Hindlimb muscle (tissue), 1 donor: ENCODE measurements at regions not wholly inside any gene's neighbourhood (a gene's known extent, or its start where the extent isn't known, plus 50 kb on each side); places are given as distances from the start of the nearest gene placed in this dataset.
"Not testable (repeated sequence)": the region's sequence is repeated elsewhere in the genome, so short reads cannot be mapped to it uniquely, and the experiment has no call there.

Experiments
- DNase-seq: peaks from one replicate; pipeline ENCODE4 v3.0.0-alpha.2; 2013

DNA sequence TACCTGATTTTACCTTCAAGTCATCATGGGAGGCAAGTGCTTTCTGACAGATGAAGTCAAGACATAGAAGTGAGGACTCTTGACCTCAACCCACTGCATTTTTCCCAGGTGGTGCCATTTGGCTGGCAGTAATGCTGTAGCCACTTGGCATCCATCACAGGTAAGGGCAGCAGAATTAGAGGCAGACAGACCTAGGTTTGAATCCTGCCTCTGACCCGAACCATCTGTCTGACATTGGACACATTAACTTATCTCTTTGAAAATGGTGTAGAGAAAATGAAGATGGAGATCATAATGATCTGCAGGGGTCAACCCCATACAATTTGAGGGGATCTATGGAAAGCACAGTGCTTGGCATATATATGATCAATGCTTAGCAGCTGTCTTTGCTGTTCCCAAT, 505.5 kb downstream of the NPIPA7 start:
- no peak for DNase-seq

DNA sequence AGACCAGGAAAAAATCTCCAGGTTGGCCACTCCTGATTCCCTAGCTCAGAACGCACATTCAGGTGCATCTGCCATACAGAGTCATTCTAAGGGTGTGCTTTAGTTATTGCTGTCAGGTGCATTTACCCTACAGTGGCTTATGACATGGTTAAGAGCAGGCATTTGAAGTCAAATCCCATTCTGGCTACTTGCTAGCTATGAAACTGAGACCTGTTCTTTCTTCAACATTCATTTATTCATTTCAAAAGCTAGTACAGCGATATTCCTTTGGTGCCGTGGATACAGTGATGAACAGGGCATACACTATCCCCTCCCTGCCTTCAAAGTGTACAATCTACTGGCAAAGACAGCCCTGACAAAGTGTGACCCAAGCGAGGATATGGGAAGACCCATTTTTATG, 508.3 kb downstream of the NPIPA7 start:
- DNase-seq: no peak

DNA sequence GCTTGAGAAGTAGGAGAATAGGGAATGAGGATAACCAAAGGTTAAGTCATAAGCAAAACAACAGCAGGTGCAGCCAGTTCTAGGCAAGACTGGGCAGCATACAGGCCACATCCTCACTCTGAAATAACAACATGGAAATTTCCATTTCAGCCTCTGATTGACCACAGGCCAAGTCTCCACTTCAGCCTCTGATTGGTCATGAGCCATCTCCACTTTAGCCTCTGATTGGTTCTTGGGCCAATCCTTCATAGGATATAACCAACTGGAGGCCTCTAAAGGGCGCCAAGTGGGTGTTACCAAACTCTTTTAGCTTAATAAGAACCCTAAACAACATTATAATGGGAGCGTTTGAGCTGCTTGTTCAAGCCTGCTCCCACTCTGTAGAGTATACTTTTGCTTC, 512.0 kb downstream of the NPIPA7 start:
- DNase-seq: no peak

DNA sequence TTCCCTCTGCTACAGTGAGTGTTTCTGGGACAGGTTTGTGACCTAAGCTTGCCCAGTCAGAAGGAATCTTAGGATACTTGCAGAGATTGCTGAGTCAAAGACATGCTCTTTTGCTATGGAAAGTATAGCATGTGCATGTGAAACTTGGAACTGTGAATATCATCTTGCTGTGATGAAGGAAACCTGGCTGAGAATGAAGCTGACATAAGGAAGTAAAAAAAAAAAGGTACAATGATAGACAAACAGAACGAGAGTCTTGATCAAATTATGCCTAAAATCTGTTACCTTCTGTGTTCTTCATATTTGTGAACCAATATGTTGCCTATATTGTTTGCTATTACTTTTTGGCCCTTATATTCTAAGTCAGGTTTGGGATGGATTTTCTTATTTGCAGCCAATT, 525.7 kb downstream of the NPIPA7 start:
- no peak for DNase-seq

DNA sequence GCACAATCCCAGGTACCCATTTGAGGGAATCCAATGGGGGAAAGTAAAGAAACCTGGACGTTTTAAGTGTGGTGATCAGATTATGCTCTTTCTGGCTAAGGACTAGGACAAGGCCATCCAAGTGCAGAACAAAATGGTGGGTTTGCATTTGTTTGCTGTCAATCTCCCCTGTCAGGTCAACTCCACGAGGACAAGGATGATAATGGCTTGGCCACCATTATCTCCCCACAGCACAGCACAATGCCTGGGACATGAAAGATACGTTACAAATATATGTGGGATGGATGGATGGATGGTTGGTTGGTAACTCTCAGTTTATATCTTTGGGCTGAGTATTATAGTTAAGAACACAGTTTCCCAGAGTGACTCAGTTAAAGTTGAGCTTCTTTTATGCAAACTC, 526.9 kb downstream of the NPIPA7 start:
- DNase-seq: no peak

DNA sequence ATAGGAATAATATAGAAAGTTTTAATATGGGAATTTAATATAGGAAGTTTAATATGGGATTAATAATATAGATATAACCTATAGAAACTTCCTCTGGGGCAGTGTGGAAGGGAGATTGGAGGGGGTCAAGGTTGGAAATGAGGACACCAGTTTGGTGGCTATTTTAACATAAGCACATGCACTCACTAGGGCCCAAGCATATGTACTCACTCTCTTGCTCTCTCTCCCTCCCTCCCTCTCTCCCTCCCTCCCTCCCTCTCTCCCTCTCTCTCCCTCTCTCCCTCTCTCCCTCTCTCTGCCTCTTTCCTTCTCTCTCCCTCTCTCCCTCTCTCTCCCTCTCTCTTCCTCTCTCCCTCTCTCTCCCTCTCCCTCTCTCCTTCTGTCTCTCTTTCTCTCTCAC, 528.1 kb downstream of the NPIPA7 start:
- DNase-seq: no peak

DNA sequence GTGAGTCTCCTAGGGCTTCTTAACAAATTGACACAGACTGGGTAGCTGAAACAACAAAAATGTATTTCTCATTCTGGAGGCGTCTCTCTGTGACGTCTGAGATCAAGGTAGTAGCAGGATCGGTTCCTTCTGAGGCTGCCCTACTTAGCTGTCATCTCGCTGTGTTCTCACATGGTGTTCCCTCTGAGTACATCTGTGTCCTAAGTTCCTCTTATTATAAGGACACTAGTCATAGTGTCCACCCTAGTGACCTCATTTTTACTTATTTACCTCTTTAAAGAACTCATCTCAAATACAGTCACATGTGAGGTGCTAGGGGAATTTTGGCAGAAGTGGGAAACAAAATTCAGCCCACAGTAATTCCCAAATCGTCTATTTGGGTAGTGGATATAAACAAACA, 529.1 kb downstream of the NPIPA7 start:
- DNase-seq: no peak

DNA sequence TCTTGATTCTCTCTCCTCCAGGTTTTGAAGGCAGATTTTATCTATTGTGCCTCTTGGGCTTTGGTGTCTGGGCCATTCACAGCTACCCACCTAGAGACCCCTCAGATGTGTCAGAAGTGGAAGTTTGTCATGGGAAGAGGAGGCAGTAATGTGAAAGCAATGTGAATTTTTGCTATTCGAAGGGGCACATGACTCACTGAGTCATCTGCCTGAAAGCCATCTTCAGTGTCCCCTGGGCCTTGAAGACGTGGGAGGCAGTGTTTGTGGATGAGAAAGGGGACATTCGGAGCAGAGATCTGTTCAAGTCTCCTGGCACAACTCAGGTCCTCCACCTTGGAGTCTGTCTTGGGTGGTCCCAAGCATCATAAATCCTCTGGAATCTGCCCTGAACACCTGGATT, 530.2 kb downstream of the NPIPA7 start:
- no peak for DNase-seq

DNA sequence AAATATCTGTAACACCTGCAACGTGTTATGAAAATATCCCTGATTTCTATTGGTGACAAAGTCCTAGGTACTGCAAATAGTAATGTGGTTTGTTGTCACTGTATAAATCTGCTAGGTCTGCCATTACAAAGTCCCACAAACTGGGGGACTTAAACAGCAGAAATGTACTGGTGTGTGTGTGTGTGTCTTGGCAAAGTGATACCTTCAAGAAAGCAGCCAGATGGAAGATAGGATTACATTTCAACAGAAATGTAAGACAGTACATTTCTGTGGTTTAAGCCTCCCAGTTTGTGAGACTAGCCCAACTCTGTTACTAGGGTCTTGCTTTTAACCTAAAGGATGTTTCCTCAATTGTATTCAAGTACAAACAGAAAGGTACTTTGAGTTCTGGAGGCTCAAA, 531.7 kb downstream of the NPIPA7 start:
- DNase-seq: no peak

DNA sequence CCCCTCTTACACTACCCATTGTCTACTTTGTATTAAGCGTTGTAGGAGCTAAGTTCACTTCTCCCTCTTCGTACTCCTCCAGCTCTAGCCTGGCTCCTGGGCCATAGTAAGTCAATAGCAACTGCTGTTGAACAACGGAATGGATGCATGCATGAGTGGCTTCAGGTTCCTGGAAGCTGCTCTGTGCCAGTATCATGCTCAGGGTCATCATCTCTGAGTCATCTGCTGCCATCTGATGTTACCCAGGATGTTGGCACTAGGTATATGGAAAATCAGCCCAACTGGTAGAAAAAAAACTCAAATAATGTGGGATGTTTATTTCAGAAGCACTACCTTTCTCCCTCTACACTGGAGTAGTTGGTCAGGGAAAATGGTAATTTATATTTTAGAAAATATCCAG, 536.8 kb downstream of the NPIPA7 start:
- DNase-seq: no peak

DNA sequence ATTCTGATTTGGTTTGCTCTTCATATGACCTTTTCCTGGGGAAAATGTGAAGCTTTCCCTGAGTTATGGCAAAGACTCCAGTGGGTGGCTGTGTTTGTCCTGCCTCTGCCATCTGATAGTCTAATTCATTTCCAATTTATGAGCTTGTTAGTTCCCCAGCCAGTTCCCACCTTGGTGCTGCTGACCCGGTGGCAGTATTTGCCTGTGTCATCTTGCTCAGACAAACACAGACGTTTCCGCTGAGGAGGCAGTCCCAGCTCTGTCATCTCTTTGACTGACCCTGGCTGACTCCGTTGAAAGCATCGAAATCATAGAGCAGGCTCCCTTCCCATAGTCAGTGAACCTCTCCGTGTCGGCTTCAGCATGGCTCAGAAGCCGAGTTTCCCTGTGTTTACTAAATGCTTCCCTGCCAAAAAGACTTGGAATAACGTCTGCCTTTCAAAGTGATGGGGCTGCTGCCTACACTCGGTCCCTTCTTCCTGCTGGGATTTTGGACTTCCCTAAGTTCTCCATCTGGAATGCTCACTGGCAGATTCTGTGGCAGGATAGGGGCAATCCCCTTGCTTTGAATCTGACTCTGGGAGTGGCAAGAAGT, 538.3 kb downstream of the NPIPA7 start:
- DNase-seq: no peak

DNA sequence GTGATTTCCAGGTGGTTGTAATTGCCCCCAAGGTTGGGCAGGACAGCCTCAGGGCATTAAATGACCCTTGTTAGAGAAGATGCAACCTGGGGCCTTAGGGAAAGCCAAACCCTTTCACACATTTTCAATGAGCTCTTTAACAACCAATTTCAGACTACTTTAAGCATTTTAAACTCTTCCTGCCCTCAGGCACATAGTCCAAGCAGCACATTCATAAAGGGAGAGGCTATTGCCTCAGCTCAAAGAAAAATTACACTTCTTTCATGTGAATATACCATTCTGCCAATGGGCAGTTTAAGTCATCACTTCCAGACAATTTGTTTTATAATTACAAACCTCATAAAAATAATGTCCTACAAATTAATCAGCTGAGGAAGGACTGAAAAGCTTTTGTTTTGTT, 544.5 kb downstream of the NPIPA7 start:
- DNase-seq: no peak

DNA sequence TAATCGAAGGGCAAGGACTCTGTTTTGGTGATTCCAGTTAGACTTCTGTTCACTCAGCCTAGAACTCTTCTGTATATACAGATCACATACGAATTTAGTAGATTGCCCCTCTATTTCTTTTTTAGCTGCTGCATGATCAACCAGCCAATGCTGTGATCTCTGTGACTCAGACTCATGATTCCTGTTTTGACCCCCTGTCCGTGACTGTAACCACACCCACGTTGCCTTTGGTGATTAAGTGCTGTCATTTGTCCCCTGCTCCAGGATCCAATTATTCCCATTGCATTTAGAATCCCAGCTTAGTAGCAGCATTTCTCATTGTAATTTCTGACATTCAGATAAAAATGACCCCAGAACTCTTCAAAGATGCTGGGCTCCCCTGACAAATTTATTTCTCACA, 545.7 kb downstream of the NPIPA7 start:
- no peak for DNase-seq

DNA sequence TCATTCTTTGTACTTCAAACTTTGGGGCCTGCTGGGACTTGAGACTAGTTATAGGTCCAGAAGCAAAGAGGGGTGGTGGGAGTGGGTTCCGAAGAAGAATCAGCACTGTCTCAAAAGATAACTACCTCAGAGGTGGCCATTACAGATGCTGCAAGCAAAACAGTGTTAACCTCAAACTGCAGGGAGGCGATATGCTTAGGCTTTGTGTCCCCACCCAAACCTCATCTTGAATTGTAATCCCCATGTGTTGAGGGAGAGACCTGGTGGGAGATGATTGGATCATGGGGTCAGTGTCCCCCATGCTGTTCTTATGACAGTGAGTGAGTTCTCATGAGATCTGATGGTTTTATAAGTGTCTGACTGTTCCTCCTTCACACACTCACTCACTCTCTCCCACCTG, 545.3 kb downstream of the XYLT1 start:
- no peak for DNase-seq

DNA sequence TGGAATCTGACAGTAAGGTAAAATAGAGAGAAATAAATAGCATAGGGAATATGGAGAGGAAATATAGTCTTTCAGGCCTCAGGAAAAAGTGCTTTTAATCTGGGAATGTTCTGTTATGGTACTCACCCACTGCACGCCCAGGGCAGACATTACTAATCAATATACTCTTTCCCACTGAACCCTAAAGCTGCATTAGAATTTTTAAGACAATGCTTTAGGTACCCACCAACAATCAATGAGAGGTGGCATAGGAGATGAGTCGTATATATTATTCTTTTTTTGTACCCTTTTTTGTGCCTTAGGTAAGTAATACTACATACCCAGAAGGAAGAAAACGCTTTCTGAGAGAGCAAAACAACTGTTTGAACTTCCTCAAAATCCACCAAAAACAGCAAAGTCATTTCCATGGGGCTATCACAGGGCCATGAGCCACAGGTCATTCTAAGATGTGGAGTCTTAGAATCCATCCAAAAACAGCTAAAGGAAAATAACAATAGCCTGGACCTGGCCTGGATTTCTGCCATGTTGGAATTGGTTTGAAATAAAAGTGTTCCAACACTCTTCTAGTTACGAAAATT, 542.1 kb downstream of the XYLT1 start:
- no peak for DNase-seq

DNA sequence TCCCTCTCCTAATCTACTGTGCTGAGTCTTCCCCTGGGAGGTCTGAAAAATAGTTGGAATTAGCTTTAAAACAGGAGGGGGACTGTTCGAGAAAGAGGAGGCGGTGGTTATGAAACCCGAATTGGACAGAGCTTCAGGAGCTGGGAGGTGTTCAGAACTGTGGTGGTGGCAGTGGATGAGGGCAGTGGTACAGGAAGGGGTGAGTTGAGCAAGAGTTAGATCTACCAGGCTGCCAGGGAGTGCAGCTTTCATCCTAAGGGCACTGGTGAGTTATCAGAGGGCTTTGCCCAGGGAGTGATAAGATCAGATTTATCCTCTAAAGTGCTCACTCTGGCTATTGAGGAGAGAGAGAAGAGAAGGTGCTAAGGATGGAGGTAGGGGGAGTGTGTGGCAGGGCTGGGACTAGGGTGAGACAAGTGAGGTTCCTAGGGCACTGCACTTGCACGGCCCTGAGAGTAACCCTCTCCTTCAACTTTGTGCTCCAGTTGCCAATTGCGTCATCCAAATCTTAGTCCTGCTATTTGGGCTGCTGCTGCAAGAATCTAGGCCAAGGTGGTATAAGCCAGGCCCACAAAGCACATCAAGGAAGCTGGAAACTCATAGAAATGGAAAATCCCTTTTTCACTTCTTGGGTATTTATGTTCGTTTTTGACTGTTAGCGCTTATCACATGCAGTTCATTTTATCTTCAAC, 540.3 kb downstream of the XYLT1 start:
- DNase-seq: no peak

DNA sequence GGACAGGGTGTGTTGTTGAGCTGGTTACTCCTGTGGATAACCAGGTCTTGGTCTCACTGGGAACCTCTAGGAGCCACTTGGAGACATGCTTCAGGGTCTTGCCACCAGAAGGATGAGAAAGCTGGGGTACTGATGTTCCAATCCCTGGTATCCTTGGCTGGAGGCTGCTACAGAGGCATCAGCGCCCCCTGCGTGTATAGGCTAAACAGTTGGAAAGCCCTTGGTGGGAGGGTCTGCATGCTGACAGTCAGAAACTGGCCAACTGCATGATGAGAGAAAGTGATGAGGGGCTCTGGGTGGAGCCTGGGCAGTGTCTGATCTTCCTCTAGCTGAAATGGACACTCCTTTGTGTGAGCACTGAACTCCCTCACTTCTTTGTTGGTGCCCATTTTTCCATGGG, 536.9 kb downstream of the XYLT1 start:
- no peak for DNase-seq

DNA sequence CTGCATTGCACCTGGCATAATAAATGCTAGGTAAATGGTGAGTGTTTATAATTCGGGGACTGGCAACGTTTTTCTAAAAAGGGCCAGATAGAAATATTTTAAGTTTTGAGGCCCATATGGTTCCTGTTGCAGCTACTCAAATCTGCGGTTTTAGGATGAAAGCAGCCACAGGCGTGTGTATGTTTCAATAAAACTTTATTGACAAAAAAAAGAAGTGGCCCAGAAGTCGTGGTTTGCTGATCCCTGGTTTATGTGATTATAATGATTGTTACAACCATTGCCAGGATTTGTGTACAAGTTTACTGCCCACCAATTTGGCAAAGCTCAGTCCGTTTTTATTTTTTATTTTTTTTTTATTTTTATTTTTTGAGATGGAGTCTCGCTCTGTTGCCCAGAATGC, 536.1 kb downstream of the XYLT1 start:
- no peak for DNase-seq

DNA sequence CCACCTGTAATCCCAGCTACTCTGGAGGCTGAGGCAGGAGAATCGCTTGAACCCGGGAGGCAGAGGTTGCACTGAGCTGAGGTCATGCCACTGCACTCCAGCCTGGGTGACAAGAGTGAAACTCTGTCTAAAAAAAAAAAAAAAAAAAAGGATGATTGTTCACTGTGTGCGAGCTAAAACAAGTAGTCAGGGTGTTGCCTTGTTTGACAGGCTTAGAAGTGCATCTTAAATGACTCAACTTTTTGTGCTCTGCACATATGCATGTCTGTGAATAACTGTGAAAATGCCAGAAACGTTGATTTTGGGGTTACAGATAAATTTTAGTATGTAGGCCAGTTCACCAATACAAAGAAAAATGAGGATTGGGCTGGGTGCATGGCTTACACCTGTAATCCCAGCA, 534.9 kb downstream of the XYLT1 start:
- DNase-seq: not testable (repeated sequence)

DNA sequence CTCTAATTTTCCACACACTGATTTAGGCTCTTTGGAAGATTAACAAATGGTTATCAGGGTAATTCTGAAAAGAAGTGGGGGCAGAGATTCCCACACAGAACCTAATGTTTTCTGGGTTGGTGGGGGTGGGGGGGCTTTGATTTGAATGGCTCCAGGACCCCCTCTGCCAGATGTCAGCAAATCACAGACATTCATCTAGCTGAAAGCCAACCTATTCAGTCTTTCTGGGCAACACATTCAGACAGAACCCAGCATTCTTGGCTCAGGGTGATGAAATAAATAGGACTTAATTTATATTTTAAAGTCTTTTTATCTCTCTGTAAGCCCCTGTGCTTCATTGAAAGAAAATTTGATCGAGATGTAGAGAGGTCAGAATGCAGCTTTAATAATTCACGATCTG, 533.2 kb downstream of the XYLT1 start:
- no peak for DNase-seq

DNA sequence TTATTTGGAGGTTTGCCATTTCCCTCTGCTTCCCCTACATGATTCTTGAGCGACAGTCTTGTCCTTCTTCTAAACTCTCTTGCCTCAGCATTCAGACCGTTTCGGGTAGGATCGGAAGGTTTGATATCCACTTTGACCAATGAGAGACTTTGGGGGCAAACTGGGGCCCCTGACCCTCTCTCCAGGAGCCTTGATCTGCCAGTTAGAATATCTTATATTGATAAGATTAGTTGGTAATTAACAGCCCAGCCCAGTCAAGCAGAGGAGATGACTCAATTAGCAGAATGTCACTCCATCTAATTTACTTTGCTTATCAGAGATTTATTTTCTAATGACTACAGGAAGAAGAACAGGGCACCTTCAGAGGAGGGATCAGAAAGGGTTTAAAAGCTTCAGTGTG, 532.8 kb downstream of the XYLT1 start:
- DNase-seq: no peak

DNA sequence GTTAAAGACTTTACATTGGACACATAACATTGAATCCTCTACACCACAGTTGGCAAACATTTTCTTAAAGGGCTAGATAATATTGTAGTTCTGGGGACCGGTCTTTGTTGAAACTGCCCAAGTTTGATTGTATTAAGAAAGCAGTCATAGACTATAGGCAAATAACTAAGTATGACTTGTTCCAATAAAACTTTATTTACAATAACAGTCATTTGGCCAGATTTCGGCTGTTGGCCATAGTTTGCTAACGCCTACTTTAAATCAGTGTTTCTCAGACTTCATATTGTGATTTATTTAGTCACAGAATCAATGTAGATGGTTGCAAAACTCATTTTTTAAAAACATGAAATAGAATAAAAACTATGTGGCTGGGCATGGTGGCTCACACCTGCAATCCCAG, 531.8 kb downstream of the XYLT1 start:
- no peak for DNase-seq

DNA sequence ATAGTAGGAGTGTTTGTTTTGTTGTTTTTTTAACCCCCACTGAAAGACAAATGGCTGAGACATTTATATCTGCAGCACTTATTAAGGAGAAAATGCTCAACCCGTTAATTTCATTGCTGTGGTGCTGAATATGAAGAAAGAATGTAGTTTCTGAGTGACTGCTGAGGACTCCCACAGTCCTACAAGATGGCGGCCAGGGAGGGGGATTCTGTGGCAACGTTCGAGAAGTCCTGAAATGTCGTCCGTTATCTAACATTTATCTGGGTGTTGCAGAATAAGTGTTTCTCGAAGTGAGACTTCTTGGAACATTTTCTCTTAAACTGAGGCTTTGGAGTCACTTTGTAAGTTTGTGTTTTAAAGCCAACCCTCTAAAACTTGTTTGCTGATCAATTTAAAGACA, 530.4 kb downstream of the XYLT1 start:
- no peak for DNase-seq

DNA sequence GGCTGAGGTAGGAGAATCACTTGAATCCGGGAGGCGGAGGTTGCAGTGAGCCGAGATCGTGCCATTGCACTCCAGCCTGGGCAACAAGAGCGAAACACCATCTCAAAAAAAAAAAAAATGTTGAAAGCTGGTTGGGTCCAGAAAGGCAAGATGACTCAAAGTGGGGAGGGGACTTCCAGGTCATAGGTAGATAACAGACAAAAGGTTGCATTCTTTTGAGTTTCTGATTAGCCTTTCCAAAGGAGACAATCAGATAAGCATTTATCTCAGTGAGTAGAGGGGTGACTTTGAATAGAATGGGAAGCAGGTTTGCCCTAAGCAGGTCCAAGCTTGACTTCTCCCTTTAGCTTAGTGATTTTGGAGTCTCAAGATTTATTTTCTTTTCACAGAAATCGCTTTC, 527.9 kb downstream of the XYLT1 start:
- DNase-seq: not testable (repeated sequence)

DNA sequence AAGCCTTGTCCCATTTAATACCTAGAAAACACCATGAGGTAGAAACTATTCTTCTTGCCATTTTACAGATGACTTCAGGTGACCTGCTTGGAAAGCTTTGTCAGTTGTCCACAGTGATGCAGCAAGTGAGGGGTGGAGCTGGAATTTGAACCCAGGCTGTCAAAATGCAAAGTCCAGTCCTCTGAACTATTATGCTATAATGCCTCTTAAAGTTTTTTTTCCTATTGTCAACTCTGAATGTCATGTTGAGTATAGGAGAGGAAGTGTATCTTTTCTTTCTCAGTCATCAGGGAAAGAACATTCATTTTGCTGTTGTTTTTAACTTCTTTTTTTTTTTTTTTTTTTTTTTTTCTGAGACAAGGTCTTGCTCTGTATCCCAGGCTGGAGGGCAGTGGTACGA, 525.6 kb downstream of the XYLT1 start:
- DNase-seq: no peak
